ENCODE measurements at regions not wholly inside any gene's neighbourhood (a gene's known extent, or its start where the extent isn't known, plus 50 kb on each side); places are given as distances from the start of the nearest gene placed in this dataset.
"Not testable (repeated sequence)": the region's sequence is repeated elsewhere in the genome, so short reads cannot be mapped to it uniquely, and the experiment has no call there.

- not testable (repeated sequence) for TF ChIP-seq CTCF (conservative IDR thresholded peaks at IDR 0.05 in 1 of 2, IDR thresholded peaks at IDR 0.05 in 1 of 2; ENCODE audit: extremely low read depth in 1 of 2, insufficient read depth in 1 of 2, low read depth in 1 of 2, low read length in 2 of 2); EZH2 (IDR thresholded peaks at IDR 0.05; ENCODE audit: borderline replicate concordance, low read length)
Observed at GRCh38 chr6:21282360-21282759, 311.2 kb upstream of the SOX4 start.
